ENCODE measurements at regions not wholly inside any gene's neighbourhood (a gene's known extent, or its start where the extent isn't known, plus 50 kb on each side); places are given as distances from the start of the nearest gene placed in this dataset.
"Not testable (repeated sequence)": the region's sequence is repeated elsewhere in the genome, so short reads cannot be mapped to it uniquely, and the experiment has no call there.

GRCh38 chr1:96074876-96075577, 646.6 kb upstream of the PTBP2 start:
- no peak for DNase-seq

GRCh38 chr1:96075704-96076455, 645.7 kb upstream of the PTBP2 start:
- no peak for DNase-seq

- DNase-seq: no peak
These were observed 645.0 kb upstream of the PTBP2 start for GRCh38 chr1:96076589-96076988.

GRCh38 chr1:96079581-96079980, 642.0 kb upstream of the PTBP2 start:
- no peak for DNase-seq

GRCh38 chr1:96080925-96081324, 640.7 kb upstream of the PTBP2 start:
- DNase-seq: no peak

GRCh38 chr1:96087719-96088118, 633.9 kb upstream of the PTBP2 start:
- no peak for DNase-seq

- no peak for DNase-seq
These were observed 631.5 kb upstream of the PTBP2 start for GRCh38 chr1:96090134-96090533.

GRCh38 chr1:96095849-96096612, 625.6 kb upstream of the PTBP2 start:
- no peak for DNase-seq

GRCh38 chr1:96096613-96097321, 624.8 kb upstream of the PTBP2 start:
- no peak for DNase-seq

- DNase-seq: no peak
These were observed 617.1 kb upstream of the PTBP2 start for GRCh38 chr1:96104506-96104905.

GRCh38 chr1:96104906-96105305, 616.7 kb upstream of the PTBP2 start:
- no peak for DNase-seq

- DNase-seq: no peak
These were observed 604.9 kb upstream of the PTBP2 start for GRCh38 chr1:96116731-96117130.

GRCh38 chr1:96130432-96130831, 591.2 kb upstream of the PTBP2 start:
- DNase-seq: no peak

- no peak for DNase-seq
These were observed 576.9 kb upstream of the PTBP2 start for GRCh38 chr1:96144636-96145035.

- no peak for DNase-seq
These were observed 576.1 kb upstream of the PTBP2 start for GRCh38 chr1:96145492-96145891.

- not testable (repeated sequence) for DNase-seq
These were observed 568.6 kb upstream of the PTBP2 start for GRCh38 chr1:96152957-96153356.

- DNase-seq: no peak
These were observed 564.5 kb upstream of the PTBP2 start for GRCh38 chr1:96157101-96157500.

GRCh38 chr1:96159379-96159778, 562.2 kb upstream of the PTBP2 start:
- no peak for DNase-seq

GRCh38 chr1:96164053-96164452, 557.5 kb upstream of the PTBP2 start:
- no peak for DNase-seq

GRCh38 chr1:96178053-96178452, 543.5 kb upstream of the PTBP2 start:
- no peak for DNase-seq

- no peak for DNase-seq
These were observed 538.1 kb upstream of the PTBP2 start for GRCh38 chr1:96183485-96183884.

- no peak for DNase-seq
These were observed 537.7 kb upstream of the PTBP2 start for GRCh38 chr1:96183928-96184327.
